Tongue (tissue), 1 donor: ENCODE measurements at regions not wholly inside any gene's neighbourhood (a gene's known extent, or its start where the extent isn't known, plus 50 kb on each side); places are given as distances from the start of the nearest gene placed in this dataset.
A peak's percentile ranks its signal among the peaks of the same experiment; 100 is the strongest.
"Not testable (repeated sequence)": the region's sequence is repeated elsewhere in the genome, so short reads cannot be mapped to it uniquely, and the experiment has no call there.

Experiments
- DNase-seq: peaks from one replicate; pipeline ENCODE4 v3.0.0-alpha.2; 2015

- DNase-seq, result peak; percentile 75
Observed at GRCh38 chrX:131356725-131357124, 67.6 kb upstream of the IGSF1 start.

- peak; percentile 58 for DNase-seq
Observed at GRCh38 chrX:131359611-131360010, 70.5 kb upstream of the IGSF1 start.

GRCh38 chrX:131365766-131366165 is 76.7 kb upstream of the IGSF1 start:
- DNase-seq, result no peak

- peak; percentile 22 for DNase-seq
Observed at GRCh38 chrX:131366407-131366806, 77.3 kb upstream of the IGSF1 start.

- no peak for DNase-seq
Observed at GRCh38 chrX:131388293-131388692, 99.2 kb upstream of the IGSF1 start.

- DNase-seq, result no peak
Observed at GRCh38 chrX:131392666-131393065, 103.6 kb upstream of the IGSF1 start.

- DNase-seq, result no peak
Observed at GRCh38 chrX:131393426-131393825, 104.3 kb upstream of the IGSF1 start.

GRCh38 chrX:131394384-131394783 is 105.3 kb upstream of the IGSF1 start:
- no peak for DNase-seq

GRCh38 chrX:131397891-131398290 is 108.8 kb upstream of the IGSF1 start:
- DNase-seq, result no peak

GRCh38 chrX:131399678-131400428 is 110.7 kb upstream of the IGSF1 start:
- no peak for DNase-seq

GRCh38 chrX:131402124-131402811 is 113.2 kb upstream of the IGSF1 start:
- DNase-seq, result no peak

- no peak for DNase-seq
Observed at GRCh38 chrX:131405497-131405896, 116.4 kb upstream of the IGSF1 start.

GRCh38 chrX:131424895-131425294 is 119.0 kb upstream of the OR13H1 start:
- DNase-seq, result no peak

- not testable (repeated sequence) for DNase-seq
Observed at GRCh38 chrX:131430465-131430864, 113.4 kb upstream of the OR13H1 start.

- no peak for DNase-seq
Observed at GRCh38 chrX:131441033-131441432, 102.8 kb upstream of the OR13H1 start.

- no peak for DNase-seq
Observed at GRCh38 chrX:131445955-131446354, 97.9 kb upstream of the OR13H1 start.

GRCh38 chrX:131461855-131462254 is 82.0 kb upstream of the OR13H1 start:
- DNase-seq, result not testable (repeated sequence)

- DNase-seq, result not testable (repeated sequence)
Observed at GRCh38 chrX:131473809-131474208, 70.1 kb upstream of the OR13H1 start.

- no peak for DNase-seq
Observed at GRCh38 chrX:131477498-131477897, 66.4 kb upstream of the OR13H1 start.
